ENCODE measurements at regions not wholly inside any gene's neighbourhood (a gene's known extent, or its start where the extent isn't known, plus 50 kb on each side); places are given as distances from the start of the nearest gene placed in this dataset.
"Not testable (repeated sequence)": the region's sequence is repeated elsewhere in the genome, so short reads cannot be mapped to it uniquely, and the experiment has no call there.

GRCh38 chr1:94302497-94302896, 65.1 kb upstream of the ARHGAP29 start:
- no peaks in the 10 kb centered on the region for H4K20me1 ChIP-seq (ENCODE audit: insufficient read depth, low read depth, low read length)
- H3K9ac ChIP-seq (ENCODE audit: low read length) = no peak overlapping the region
- no peak overlapping the region for H3K4me2 ChIP-seq (ENCODE audit: low read depth, low read length, poor library complexity, severe bottlenecking)
- H3K9me2 ChIP-seq (replicated peaks; ENCODE audit: insufficient read depth, low read length) = no peaks in the 10 kb centered on the region
- no peaks in the 10 kb centered on the region for H3K36me3 ChIP-seq (ENCODE audit: insufficient read depth, low read length)
- no peak for DNase-seq
- H2AFZ ChIP-seq (ENCODE audit: low read length) = no peak overlapping the region
- H3K79me2 ChIP-seq (ENCODE audit: low read length) = no peaks in the 10 kb centered on the region
- no peaks in the 10 kb centered on the region for H3K27me3 ChIP-seq (ENCODE audit: low read length)
- H3K4me3 ChIP-seq (ENCODE audit: low read length) = no peak overlapping the region
- no peaks in the 10 kb centered on the region for H3K9me3 ChIP-seq (ENCODE audit: low read length)
- H3K27ac ChIP-seq (ENCODE audit: low read length) = no peak overlapping the region
- H3K4me1 ChIP-seq (ENCODE audit: low read length) = no peaks in the 10 kb centered on the region

- DNase-seq = no peak
- H3K9ac ChIP-seq (ENCODE audit: low read length) = no peak overlapping the region
- no peaks in the 10 kb centered on the region for H3K9me3 ChIP-seq (ENCODE audit: low read length)
- no peaks in the 10 kb centered on the region for H3K4me1 ChIP-seq (ENCODE audit: low read length)
- no peaks in the 10 kb centered on the region for H3K9me2 ChIP-seq (replicated peaks; ENCODE audit: insufficient read depth, low read length)
- H3K4me2 ChIP-seq (ENCODE audit: low read depth, low read length, poor library complexity, severe bottlenecking) = no peak overlapping the region
- no peaks in the 10 kb centered on the region for H4K20me1 ChIP-seq (ENCODE audit: insufficient read depth, low read depth, low read length)
- H2AFZ ChIP-seq (ENCODE audit: low read length) = no peak overlapping the region
- no peaks in the 10 kb centered on the region for H3K36me3 ChIP-seq (ENCODE audit: insufficient read depth, low read length)
- no peak overlapping the region for H3K4me3 ChIP-seq (ENCODE audit: low read length)
- H3K27me3 ChIP-seq (ENCODE audit: low read length) = no peaks in the 10 kb centered on the region
- H3K27ac ChIP-seq (ENCODE audit: low read length) = no peak overlapping the region
- H3K79me2 ChIP-seq (ENCODE audit: low read length) = no peaks in the 10 kb centered on the region
These were observed 63.8 kb upstream of the ARHGAP29 start for GRCh38 chr1:94301186-94301585.

- Histone ChIP-seq H3K4me3 (ENCODE audit: low read length) (no peak overlapping the region), H3K4me2 (ENCODE audit: low read depth, low read length, poor library complexity, severe bottlenecking) (no peak overlapping the region), H4K20me1 (ENCODE audit: insufficient read depth, low read depth, low read length) (no peaks in the 10 kb centered on the region), H3K4me1 (ENCODE audit: low read length) (no peaks in the 10 kb centered on the region), H3K9me2 (replicated peaks; ENCODE audit: insufficient read depth, low read length) (no peaks in the 10 kb centered on the region), H3K27me3 (ENCODE audit: low read length) (no peaks in the 10 kb centered on the region), H3K9ac (ENCODE audit: low read length) (no peak overlapping the region), H2AFZ (ENCODE audit: low read length) (no peak overlapping the region), H3K9me3 (ENCODE audit: low read length) (no peaks in the 10 kb centered on the region), H3K79me2 (ENCODE audit: low read length) (no peaks in the 10 kb centered on the region), H3K27ac (ENCODE audit: low read length) (no peak overlapping the region), H3K36me3 (ENCODE audit: insufficient read depth, low read length) (no peaks in the 10 kb centered on the region)
- DNase-seq = no peak
These were observed 63.3 kb upstream of the ARHGAP29 start for GRCh38 chr1:94300731-94301130.

GRCh38 chr1:94299627-94300553, 62.5 kb upstream of the ARHGAP29 start:
- Histone ChIP-seq H3K9ac (ENCODE audit: low read length) (no peak overlapping the region), H4K20me1 (ENCODE audit: insufficient read depth, low read depth, low read length) (no peaks in the 10 kb centered on the region), H3K9me2 (replicated peaks; ENCODE audit: insufficient read depth, low read length) (no peaks in the 10 kb centered on the region), H3K9me3 (ENCODE audit: low read length) (no peaks in the 10 kb centered on the region), H3K4me3 (ENCODE audit: low read length) (no peak overlapping the region), H3K27me3 (ENCODE audit: low read length) (no peaks in the 10 kb centered on the region), H2AFZ (ENCODE audit: low read length) (no peak overlapping the region), H3K4me1 (ENCODE audit: low read length) (no peaks in the 10 kb centered on the region), H3K4me2 (ENCODE audit: low read depth, low read length, poor library complexity, severe bottlenecking) (no peak overlapping the region), H3K36me3 (ENCODE audit: insufficient read depth, low read length) (no peaks in the 10 kb centered on the region), H3K79me2 (ENCODE audit: low read length) (no peaks in the 10 kb centered on the region), H3K27ac (ENCODE audit: low read length) (no peak overlapping the region)
- DNase-seq = no peak

DNA sequence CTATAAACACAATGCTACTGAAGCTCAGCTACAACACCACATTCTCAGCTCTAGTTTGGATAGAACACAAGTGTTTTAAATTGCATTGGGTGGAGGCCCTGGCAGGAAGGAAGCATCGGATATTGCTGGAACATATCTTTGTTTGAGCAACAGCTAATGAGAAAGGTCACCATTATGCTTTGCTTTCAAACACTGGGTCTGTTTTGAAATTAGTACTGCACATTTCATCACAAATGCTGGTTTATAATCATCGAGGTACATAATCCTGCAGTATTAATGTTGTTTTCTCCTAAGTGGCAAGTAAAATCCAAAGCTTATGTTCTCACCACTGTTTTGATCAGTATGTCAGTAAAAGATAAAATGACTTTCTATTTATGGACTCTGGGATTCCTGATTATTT, 61.5 kb upstream of the ARHGAP29 start:
- no peaks in the 10 kb centered on the region for H3K36me3 ChIP-seq (ENCODE audit: insufficient read depth, low read length)
- H4K20me1 ChIP-seq (ENCODE audit: insufficient read depth, low read depth, low read length) = no peaks in the 10 kb centered on the region
- H3K4me1 ChIP-seq (ENCODE audit: low read length) = no peaks in the 10 kb centered on the region
- no peak overlapping the region for H3K4me2 ChIP-seq (ENCODE audit: low read depth, low read length, poor library complexity, severe bottlenecking)
- H3K4me3 ChIP-seq (ENCODE audit: low read length) = no peak overlapping the region
- no peak overlapping the region for H3K9ac ChIP-seq (ENCODE audit: low read length)
- DNase-seq = no peak
- H3K27me3 ChIP-seq (ENCODE audit: low read length) = no peaks in the 10 kb centered on the region
- no peak overlapping the region for H2AFZ ChIP-seq (ENCODE audit: low read length)
- no peaks in the 10 kb centered on the region for H3K9me2 ChIP-seq (replicated peaks; ENCODE audit: insufficient read depth, low read length)
- H3K9me3 ChIP-seq (ENCODE audit: low read length) = no peaks in the 10 kb centered on the region
- no peak overlapping the region for H3K27ac ChIP-seq (ENCODE audit: low read length)
- H3K79me2 ChIP-seq (ENCODE audit: low read length) = no peaks in the 10 kb centered on the region

GRCh38 chr1:94296018-94296417, 58.6 kb upstream of the ARHGAP29 start:
- Histone ChIP-seq H3K36me3 (ENCODE audit: insufficient read depth, low read length) (no peaks in the 10 kb centered on the region), H3K4me1 (ENCODE audit: low read length) (no peaks in the 10 kb centered on the region), H3K9ac (ENCODE audit: low read length) (no peak overlapping the region), H3K9me3 (ENCODE audit: low read length) (no peaks in the 10 kb centered on the region), H3K4me3 (ENCODE audit: low read length) (no peak overlapping the region), H3K4me2 (ENCODE audit: low read depth, low read length, poor library complexity, severe bottlenecking) (no peak overlapping the region), H2AFZ (ENCODE audit: low read length) (no peak overlapping the region), H3K27me3 (ENCODE audit: low read length) (no peaks in the 10 kb centered on the region), H3K79me2 (ENCODE audit: low read length) (no peaks in the 10 kb centered on the region), H4K20me1 (ENCODE audit: insufficient read depth, low read depth, low read length) (no peaks in the 10 kb centered on the region), H3K9me2 (replicated peaks; ENCODE audit: insufficient read depth, low read length) (no peaks in the 10 kb centered on the region), H3K27ac (ENCODE audit: low read length) (no peak overlapping the region)
- no peak for DNase-seq

GRCh38 chr1:94292978-94293377, 55.6 kb upstream of the ARHGAP29 start:
- H3K9ac ChIP-seq (ENCODE audit: low read length); H3K9me2 ChIP-seq (replicated peaks; ENCODE audit: insufficient read depth, low read length); H4K20me1 ChIP-seq (ENCODE audit: insufficient read depth, low read depth, low read length); H3K4me3 ChIP-seq (ENCODE audit: low read length); H3K9me3 ChIP-seq (ENCODE audit: low read length); H3K27ac ChIP-seq (ENCODE audit: low read length); H2AFZ ChIP-seq (ENCODE audit: low read length); H3K4me2 ChIP-seq (ENCODE audit: low read depth, low read length, poor library complexity, severe bottlenecking); H3K36me3 ChIP-seq (ENCODE audit: insufficient read depth, low read length); H3K4me1 ChIP-seq (ENCODE audit: low read length); DNase-seq; H3K27me3 ChIP-seq (ENCODE audit: low read length); H3K79me2 ChIP-seq (ENCODE audit: low read length): not testable (repeated sequence)

DNA sequence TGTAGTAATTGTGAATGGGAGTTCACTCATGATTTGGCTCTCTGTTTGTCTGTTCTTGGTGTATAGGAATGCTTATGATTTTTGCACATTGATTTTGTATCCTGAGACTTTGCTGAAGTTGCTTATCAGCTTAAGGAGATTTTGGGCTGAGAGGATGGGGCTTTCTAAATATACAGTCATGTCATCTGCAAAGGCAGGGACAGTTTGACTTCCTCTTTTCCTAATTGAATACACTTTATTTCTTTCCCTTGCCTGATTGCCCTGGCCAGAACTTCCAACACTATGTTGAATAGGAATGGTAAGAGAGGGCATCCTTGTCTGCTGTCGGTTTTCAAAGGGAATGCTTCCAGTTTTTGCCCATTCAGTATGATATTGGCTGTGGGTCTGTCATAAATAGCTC, 51.9 kb upstream of the ARHGAP29 start:
- H4K20me1 ChIP-seq (ENCODE audit: insufficient read depth, low read depth, low read length); H3K4me3 ChIP-seq (ENCODE audit: low read length); H3K27ac ChIP-seq (ENCODE audit: low read length); H3K9me3 ChIP-seq (ENCODE audit: low read length); H3K9ac ChIP-seq (ENCODE audit: low read length); H2AFZ ChIP-seq (ENCODE audit: low read length); H3K4me1 ChIP-seq (ENCODE audit: low read length); H3K4me2 ChIP-seq (ENCODE audit: low read depth, low read length, poor library complexity, severe bottlenecking); H3K79me2 ChIP-seq (ENCODE audit: low read length); H3K9me2 ChIP-seq (replicated peaks; ENCODE audit: insufficient read depth, low read length); H3K27me3 ChIP-seq (ENCODE audit: low read length); H3K36me3 ChIP-seq (ENCODE audit: insufficient read depth, low read length); DNase-seq: not testable (repeated sequence)

All from Karpas-422 (cell line).